GM21367 (cell line): ENCODE measurements at regions not wholly inside any gene's neighbourhood (a gene's known extent, or its start where the extent isn't known, plus 50 kb on each side); places are given as distances from the start of the nearest gene placed in this dataset.
"Not testable (repeated sequence)": the region's sequence is repeated elsewhere in the genome, so short reads cannot be mapped to it uniquely, and the experiment has no call there.

ENCODE experiments used
- ATAC-seq: cut with Tn5 transposase; IDR thresholded peaks from one replicate; pipeline ENCODE4 v1.9.1; 2021; ENCODE audit not compliant: unreplicated experiment

DNA sequence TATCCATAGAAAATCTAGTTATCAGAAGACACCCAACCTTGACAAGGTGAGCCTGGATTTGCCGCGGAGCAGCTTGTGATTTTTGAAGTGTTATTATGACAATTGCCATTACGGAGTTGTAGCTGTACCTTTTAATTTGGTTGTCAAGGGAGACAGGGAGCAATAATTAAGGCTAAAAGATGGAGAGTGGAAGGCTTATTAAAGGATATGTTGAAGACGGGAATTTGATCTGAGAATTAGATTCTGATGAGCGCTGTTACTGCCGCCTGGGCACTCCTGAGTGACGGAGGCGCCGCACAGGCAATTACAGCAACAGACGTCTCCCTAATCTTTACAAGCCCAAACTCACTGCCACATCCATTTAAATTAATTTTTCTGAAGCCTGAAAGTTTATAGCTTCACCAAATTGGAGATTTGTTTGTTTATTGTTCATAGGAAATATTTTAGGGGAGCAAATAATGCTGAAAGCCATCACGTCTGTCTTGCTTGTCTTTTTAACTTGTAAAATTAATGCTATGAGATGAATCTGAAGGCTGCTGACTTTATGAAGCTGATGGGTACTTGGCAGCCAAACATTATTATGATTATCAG lies 475.0 kb upstream of the ADARB2 start:
- ATAC-seq = no peak

DNA sequence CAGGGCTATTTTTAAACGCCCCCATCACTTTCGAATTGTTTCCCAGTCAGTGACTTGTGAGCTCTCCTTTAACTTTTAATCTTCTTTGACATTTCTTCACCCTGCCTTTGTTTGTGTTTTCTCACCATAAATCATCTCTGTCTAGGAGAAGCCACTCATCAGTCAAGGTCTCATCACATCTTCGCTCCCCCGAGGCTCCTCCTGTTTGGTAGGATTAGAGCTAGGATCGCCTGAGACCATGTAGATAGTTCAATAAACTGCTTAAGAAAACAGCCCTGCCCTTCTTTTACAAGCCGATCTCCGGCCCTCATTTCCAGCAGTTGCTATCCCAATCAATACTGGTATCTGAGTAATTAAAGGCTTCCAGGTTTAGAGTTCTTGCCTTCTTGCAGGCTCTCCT lies 472.8 kb upstream of the ADARB2 start:
- no peak for ATAC-seq

DNA sequence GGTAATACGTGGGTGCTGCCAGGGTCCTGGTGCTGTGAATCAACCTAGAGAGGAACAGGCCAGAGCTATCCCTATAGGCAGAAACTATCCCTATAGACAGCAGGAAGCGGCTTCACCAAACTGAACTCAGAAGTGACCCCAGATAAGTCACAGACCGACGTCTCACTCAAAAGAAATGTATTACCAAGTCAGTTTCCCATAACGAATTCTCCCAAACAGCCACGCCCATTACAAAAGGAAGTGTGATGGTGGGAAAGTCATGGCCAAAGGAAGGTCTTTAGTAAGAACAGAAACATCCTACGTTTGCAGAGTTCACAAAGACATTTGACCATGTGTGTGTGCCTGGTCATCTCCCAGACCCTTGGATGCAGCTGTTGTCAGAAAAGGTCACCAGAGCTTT lies 470.8 kb upstream of the ADARB2 start:
- ATAC-seq = no peak

DNA sequence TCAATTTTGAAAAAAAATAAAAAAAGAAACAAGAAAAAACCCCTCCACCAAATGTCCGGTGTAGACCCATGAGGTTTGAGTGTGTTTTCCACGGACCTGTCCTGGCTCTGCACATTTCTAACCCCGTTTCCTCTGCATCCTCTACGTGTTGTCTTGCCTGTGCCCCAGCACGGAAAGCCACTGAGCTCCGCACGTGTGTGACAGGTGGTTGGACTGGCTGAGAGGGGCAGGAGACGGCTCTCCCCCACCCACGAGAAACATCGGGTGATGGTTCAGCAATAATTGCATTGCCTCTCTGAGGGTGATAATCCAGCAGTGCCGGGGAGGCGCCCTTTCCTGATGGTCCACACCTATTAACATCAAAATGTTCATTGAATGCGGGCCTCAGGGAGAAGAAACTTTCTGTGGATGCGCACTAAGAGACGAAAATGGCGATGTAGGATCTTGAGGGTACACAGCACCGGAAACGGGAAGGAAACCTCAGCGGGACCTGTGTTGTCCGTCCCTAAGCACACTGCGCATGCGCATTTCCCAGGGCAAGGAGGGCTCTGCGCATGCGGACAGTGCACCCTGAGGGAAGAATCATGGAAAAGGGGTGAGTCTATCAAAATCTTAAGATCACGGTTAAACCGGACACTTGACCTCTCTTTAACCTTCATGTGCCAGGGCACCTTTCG lies 470.1 kb upstream of the ADARB2 start:
- ATAC-seq = no peak

DNA sequence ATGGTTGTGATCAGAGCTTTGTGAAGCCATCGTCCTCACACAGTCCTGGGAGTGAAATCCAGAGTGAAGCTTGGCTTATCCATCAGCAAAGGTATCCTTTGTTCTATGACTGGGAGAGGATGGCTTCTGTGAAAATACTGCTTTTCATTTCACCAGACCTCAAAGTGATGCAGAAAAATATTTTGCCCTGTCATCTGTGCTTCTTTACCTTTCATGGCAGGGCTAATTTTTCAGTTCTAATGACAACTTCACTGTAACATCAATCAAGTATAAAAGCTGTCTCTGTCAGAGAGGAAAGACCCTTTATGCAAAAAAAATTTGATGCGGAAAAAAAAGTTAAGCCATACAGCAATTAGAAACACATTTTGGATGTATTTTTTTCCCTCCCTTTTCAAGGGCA lies 468.1 kb upstream of the ADARB2 start:
- no peak for ATAC-seq

DNA sequence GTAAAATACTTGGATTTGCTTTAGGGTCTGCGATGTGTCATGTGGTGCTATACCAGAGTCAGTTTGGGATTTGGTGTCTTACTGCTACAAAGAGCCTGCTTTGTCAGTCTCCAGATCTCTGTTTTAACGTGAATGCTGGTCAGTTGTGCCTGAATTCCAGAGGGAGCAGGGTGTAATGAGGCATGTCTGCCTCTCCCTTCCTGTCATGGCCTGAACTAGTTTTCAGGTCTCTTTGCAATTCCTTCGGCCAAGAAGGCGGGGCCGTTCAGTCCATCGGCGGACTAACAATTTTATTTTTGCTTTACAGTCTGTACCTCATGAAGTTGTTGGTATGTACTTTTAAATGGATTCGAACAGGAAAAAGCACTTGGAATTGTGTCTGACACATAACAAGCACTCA lies 465.1 kb upstream of the ADARB2 start:
- no peak for ATAC-seq

DNA sequence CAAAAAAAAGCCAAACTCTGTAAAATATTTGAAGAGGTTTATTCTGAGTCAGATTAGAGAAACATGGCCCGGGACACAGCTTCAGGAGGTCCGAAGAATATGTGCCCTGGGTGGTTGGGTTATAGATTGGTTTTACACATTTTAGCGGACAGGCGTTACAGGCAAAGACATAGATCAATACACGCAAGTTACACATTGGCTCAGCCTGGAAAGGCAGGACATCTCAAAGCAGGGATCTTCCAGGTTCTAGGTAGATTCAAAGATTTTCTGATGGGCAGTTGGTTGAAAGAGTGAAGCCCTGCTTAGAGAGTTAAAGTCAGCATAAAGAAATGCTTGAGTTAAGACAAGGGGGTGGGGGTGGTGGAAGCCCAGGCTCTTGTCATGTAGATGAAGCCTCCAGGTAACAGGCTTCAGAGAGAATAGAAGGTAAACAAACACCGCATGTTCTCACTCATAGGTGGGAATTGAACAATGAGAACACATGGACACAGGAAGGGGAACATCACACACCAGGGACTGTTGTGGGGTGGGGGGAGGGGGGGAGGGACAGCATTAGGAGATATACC lies 464.3 kb upstream of the ADARB2 start:
- ATAC-seq = no peak

DNA sequence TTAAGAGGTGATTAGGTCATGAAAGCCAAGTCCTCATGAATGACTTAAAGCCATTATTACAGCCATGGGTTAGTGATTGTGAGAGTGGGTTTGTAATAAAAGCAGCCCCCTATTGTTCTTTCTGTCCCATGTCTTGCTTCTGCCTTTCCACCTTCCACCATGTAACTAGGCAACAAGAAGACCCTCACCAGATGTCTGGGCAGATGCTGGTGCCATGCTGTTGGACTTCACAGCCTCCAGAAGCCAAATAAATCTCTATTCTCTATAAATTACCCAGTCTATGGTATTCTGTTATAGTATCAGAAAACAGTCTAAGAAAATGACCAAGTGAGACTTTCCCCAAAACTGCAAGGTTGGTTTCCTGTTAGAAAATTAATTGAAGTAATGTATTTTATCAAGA lies 460.3 kb upstream of the ADARB2 start:
- ATAC-seq = no peak

DNA sequence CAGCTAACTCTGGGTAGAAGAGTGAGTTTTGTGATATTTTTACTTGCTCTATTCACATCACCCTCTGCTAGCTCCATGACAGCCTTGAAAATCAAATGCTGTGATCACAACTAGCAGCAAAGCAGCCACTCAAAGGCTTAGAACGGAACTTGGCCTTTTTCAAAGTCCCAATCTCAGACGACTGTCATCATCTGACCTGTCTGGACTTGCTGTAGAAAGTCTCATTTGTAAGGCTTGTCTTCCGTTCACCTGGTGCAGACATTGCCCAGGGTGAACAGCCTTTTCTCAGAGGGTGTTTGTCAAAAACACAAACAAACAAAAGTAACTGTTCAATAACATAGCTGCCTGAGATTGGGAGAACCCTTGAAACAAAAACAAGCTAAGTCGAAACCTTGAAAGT lies 458.9 kb upstream of the ADARB2 start:
- ATAC-seq = no peak

DNA sequence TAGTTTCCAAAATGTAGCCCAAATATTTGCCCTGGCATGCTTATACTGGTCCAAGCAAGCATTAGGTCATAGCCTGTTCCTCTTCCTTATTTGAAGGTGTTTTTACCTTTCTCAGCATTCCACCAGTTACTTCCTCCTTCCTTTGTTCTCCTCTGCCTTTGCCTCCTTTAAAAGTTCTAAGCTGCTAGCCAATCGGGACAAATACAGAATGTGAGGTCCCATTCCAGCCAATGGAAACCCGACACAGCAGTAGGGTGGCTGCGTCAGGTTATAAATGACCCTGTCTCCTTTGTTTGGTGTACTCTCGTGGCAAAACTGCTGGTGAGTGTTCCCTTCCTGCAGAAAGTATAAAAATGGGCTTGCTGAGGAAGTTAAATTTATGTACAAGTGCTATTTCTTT lies 452.0 kb upstream of the ADARB2 start:
- not testable (repeated sequence) for ATAC-seq

DNA sequence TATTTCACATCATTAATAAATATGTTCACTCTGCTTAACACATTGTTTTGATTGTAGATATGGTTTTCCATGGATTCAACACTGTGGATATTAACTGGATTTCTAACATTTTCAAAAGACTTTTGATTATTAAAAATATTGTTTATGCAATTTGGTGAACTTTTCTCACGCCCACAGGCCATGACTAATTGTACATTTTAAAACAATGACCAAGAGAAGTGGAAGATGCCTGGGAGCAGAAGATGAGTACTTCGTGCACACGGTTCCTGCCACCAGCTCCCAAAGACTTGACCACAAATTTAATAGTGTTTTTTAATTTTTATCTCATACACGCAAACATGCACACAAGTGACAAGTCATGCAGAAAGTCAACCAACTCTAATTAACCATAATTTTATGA lies 451.0 kb upstream of the ADARB2 start:
- no peak for ATAC-seq

DNA sequence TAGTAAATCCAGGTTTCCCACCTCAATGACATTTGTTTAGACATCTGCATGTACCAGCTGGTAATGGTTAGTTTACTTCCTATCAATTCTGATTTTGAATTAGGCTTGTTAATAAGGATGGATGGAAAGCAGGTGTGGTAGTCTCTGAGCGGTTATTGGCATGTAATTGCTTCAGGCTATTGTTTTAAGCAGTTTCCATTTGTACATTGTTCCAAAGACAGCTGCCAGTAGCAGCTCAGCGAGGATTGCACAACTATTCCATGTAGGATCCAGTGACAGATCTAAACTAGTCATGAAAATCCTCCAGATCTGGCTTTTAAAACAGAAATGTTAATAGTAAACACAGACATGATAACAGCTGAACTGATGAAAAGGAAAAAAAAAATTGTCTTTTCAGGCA lies 436.0 kb upstream of the ADARB2 start:
- no peak for ATAC-seq

DNA sequence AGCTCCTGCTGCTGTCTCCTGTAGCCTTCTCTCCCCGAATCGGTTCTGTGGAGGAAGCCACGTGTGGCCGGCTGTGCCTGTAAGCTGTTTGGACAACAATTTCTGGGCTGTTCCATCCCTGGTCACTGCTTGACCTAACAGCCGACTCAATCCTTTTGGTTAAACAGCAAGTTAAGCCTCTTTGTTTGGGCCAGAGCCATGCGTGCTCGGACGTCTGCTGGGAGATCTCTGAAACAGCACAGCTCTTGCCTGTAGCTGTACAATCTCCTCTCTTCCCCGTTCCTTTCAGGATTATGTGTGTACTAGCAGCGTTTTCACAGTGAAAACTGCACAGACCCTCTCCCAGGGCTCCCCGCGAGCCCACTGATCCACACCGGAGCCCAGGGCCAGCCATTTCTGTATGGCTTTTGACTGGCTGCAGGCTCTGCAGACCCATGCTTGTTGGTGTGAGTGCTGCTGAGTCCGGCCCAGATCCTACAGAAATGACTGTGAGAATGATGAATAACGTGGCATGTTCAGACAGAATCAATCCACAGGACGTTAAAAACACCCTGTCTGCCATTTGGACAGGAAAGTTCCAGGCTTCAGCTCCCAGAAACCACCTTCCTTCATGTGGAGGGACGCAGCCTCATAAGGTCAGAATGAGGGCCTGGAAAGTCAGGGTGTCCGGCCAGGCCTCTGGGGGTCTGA lies 428.6 kb upstream of the ADARB2 start:
- ATAC-seq = no peak

DNA sequence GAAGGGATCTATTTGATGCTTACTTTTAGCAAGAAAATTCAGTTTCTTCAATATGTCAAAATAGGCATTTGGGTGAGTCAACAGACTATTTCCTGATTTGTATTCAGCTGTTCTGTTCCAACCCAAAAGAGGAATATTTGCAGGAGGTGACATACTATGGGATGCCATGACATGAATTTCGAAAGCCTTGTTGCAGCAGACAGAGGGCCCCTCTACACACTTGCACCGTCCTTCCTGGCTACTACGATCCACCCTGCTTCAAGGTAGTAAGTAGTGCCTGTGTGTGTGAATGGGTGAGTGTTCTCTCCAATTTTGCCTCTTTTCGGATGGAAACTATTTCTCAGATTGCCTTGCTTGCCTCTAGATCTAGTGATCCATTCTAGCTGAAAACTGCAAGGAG lies 413.0 kb upstream of the ADARB2 start:
- no peak for ATAC-seq

DNA sequence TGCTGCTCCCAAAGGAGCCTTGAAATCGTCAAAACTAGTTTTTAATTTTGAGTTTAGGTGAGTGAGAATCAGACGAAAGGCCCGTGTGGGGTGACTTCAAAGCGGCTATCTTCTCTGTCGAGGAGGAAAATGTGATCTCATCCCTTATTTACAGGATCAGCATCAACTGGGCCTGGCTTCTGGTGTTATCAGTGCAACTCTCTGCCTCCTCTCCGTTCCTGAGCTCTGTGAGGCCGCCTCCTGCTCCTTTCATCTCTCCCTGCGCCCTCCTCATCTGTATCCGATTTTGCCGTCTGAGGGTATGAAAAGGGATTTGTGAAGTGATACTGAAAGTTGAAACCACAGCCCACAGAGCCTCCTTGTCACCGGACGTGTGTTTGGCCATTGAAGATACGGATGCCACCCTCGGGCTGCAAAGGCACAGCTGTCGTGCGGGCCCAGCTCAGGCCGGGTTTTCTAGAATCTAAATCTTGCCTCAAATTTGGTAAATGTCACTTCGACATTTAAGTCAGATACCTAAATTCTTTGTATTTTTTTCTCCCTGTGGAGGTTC lies 408.7 kb upstream of the ADARB2 start:
- ATAC-seq = no peak

DNA sequence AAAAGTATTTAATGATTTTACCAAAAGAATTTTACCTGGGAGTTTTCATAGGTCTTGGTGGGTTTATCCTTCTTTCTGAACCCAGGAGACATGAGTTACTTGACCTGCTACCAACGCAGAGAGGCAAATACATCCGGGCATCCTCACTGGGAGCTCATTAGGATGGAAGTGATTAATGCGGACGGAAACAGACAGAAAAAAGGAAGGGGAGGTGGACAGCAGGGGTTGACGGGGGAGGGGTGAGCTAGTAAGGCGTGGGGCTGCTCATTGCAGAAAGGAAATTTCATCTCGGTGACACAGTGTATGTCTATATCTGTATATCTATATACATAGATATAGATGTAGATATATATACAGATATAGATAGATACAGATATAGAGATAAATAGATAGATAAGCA lies 408.2 kb upstream of the ADARB2 start:
- ATAC-seq = no peak

DNA sequence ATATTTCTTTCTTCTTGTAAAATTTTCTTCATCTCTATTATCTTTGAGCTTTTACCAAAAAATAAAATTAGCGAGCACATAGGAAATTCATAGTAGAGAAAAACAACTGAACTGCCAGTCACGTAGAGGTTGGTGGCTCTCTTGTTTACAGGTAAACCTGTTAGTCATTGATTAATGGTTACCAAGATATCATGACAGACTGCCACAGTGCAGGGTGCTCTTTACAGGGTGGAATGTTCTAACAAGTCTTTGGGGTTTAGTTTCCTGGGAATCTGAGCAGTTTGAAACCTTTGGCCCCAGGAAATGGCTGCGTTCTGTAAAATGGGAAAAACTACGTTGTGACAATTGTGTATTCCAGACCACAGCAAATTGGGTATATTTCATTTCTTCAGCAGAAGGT lies 407.3 kb upstream of the ADARB2 start:
- no peak for ATAC-seq

DNA sequence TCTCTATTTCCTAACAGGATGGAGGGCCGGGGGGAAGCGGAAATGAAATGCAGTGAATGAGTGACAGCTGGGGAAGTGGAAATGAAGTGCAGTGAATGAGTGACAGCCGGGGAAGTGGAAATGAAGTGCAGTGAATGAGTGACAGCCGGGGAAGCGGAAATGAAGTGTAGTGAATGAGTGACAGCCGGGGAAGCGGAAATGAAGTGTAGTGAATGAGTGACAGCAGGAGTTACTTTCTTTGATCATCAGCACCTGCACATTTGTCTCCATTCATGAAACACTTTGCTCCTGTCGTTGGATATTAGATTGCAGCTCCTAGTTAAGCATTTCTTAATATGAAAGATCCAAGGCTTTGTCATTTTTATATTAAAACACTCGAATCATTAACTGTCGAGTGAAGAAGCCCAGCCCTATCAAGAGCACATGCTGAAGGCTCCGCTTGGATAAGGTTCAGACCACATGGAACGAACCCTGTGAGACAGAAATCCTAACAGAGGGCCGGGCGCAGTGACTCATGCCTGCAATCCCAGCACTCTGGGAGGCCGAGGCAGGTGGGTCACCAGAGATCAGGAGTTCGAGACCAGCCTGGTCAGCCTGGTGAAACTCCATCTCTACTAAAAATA lies 406.0 kb upstream of the ADARB2 start:
- ATAC-seq = no peak

DNA sequence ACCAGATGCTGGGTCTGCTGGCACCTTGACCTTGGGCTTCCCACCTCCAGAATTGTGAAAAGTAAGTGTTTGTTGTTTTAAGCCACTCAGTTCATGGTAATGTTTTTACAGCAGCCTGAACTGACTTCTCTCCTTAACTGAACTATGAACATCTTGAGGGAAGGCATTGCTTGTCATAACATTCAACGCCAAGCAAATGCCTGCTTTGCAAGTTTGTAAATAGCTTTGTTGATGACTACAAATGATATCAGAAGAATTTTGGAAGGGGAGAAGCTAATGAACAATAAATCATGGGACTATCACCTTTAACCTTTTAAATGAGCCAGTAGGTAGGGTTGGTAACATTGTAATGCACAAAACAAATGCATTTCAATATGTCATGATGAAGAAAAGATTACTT lies 402.4 kb upstream of the ADARB2 start:
- ATAC-seq = no peak

DNA sequence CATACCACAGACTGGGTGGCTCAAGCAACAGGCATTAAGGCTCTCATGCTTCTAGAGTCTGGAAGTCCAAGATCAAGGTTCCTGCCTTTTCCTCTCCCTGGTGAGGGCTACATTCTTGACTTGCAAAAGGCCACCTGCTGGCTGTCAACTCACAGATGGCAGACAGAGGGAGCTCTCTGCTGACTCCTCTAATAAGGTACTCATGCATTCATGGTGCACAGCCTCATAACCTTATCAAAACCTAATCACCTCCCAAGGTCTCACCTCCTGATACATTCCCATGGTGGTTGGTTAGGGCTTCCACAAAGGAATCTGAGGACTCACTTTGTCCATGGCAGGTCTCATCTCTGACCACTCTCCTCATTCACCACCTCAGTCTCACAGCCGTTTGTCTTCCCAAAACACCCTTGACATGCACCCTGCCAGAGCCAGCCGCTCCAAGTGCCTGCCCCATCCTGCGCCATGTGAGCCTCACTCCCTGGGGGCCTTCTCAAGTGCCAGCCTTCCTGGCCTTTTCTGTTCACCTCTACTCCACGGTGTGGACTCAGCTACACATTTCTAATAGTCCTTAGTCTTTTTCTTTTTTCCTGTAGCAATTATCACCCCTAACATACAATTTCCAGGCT lies 400.3 kb upstream of the ADARB2 start:
- peak; percentile 80 for ATAC-seq

DNA sequence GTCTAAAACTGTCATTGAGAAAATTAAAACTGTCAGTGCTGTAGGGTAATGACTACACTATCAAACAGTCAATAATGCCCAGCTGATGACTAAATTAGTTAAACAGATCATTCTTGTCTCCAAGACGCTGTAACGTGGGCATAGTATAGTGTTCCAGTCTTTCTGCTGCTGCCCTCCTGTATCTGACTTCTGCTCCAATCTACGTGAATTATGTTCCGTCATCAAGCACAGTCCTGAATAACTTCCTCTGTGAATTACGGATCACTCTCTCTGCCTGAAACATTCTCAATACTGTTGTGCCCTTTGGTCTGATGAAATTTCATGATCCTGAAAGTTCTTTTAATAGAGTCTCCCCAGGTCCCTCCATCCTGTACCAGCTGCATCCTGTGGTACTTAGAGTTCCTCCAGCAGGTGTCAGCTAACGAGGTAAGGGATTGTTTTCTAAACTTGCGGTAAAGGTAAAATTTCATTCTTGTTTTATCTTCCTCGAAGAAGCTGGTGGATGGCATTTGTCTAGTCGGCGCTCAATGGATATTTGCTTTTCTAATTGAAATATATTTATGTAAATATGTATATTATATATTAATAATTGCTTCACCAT lies 393.5 kb upstream of the ADARB2 start:
- no peak for ATAC-seq
